GM18508 (cell line): ENCODE measurements at regions not wholly inside any gene's neighbourhood (a gene's known extent, or its start where the extent isn't known, plus 50 kb on each side); places are given as distances from the start of the nearest gene placed in this dataset.
A peak's percentile ranks its signal among the peaks of the same experiment; 100 is the strongest.

ENCODE experiments used
- ATAC-seq: cut with Tn5 transposase; IDR thresholded peaks from one replicate; pipeline ENCODE4 v1.9.1; 2021; ENCODE audit warnings: moderate number of reproducible peaks; ENCODE audit not compliant: insufficient read depth, unreplicated experiment

DNA sequence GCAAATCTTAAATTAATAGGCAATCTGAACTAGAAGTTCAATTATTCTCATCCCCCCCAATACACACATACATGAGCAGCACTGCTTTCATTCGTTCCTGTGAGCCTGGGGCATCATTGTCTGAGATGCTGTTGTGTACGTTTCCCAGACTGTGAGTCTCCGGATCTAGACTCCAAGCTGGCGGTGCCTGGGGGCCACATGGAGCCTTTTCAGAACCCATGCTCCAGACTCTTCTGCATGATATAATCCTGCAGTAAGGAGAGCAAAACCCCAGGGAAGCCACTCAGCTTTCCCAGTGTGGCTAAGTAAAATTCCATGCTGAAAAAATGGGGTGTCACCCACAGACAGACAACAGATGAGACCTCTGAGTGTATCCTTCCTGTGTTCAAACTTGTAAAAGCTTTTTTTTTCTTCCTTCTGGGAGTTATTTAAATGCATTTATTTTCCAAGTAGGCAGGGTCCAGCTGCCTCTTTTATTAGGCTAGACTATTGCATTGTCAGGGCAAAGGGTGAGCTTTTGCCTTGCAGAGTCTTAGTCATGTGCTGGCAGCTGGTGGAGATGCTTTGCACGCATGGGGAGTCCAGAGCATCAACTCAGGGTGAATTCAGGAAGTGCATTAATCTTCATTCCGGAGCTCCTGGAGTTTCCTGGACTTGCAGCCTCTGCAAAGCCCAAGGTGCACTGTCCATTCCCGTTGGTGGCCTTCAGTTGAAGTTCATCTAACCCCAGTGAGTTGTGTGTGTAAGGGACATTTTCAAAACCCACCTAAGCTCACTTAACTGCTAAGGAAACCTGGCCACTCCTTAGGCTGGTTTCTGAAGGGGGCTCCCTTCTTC lies 185.7 kb upstream of the ADO start:
- no peak for ATAC-seq

DNA sequence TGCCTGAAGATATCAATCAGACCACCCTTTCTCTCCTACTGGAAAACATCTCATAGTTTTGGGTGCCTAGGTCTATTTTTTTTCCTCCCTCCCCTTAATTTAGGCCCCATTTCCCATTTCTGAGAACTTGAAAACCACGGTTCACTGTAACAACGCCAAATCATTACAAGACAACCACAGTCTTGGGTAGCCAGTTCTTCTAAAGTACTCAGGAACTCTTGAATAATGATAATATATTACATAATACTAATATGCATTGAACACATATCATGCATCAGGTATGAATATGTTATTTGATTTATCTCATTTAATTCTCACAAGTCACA lies 185.1 kb upstream of the ADO start:
- ATAC-seq: no peak

DNA sequence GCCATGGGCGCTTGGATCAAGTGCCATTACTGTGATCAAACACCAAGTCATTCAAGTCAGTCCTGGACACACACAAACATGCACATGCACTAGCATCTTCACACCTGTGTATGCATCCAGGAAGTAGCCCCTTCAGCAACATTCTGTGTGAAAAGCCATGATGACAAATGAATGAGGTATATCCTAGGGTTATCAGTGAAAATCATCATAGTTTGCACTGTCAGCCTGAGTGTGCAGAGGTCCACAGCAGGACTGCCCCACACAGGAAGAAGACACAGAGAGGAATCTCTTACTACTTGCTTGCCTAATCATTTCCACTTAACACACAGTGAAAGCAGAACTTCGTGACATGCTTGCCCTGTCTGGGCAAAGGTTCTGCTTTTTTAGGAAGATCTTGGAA lies 184.0 kb upstream of the ADO start:
- ATAC-seq: no peak

DNA sequence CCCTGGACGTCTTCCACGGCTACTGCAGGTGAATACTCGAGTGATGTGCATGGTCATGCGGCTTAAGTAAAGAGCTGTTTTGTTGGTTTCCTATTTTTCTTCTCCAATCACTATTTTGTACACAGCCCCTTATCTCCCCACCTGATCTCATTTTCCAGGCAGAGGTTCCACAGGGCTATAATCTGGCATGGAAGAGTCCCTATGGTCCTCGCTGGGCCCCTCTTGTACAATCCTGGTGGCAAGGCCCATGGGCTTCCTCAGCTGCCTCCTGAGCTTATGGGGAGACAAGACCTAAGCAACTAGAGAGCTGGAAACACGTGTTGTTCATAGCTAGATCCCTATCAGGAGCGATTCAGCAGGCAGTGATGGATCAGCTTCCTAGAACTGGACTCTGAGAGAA lies 181.3 kb upstream of the ADO start:
- ATAC-seq: no peak

DNA sequence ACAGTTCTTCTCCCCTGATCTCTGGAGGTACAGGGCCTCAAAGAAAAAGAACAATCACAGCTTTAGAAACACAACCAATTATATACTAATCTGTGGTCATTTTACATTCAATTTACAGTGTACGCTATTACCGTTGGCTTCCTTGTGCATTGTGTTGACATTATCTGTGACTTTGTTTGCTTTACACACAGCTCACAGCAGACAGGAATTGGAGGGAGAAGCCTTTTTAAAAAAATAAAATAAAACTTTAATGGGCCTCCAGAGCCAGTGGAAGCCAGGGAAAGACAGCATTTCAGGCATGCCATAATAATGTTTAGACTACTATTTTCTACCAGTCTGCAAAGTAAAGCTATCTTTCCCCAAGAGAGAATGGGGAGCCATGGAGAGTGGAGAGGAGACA lies 179.0 kb upstream of the ADO start:
- no peak for ATAC-seq

DNA sequence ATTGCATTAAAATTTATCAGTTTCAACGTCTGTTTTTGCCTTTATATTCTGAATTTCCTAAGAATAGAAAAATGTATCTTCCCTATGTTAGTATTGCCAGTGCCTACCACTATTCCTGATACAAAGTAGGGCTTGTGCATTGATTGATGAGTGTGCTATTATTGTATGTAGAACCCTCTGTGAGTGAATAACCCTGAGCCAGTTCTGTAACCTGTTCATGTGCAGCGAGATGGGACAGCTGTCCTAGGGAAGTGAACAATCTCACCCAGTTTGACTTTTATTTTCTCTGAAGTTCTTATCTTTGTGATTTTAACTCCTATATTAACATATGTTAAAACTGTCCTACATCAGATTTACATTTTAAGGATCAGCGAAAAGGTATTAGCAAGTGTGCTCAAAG lies 178.4 kb upstream of the ADO start:
- ATAC-seq: no peak

DNA sequence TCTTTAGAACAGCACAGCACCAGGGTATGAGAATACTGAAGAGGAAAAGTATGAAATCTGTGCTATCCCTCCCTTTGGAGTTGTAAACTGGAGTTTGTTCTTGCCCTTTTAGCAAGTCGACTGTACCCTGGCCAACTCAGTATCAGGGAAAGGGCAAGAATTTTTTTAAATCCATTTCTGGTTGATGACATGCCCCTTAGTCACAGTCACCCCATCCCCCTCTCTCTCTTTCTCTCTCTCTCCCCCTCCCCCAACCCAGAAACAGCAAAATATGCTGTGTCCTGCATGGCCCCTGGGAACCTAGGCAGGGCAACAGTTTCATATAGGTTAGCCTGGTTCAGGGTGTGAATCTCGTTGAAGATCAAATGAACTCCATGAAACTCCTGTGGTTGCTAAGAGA lies 177.7 kb upstream of the ADO start:
- ATAC-seq: no peak

DNA sequence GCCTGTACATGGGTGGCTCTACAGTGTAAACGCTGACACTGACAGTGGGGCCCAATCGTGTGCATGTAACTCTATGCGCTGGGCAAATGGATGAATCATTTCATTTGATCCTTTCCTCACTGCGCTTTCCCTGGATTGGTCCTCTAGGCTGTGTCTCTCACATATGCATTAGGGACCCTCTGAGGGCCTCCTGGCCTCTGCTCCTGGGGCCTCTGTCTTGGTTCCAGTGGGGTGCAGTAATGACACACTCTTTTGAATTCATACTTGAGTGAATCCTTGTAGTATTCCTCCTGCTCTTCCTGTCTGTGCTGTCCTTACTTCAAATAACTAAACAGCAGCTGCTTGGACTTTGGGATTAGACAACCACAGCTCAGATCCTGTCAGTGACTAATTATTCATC lies 176.5 kb upstream of the ADO start:
- no peak for ATAC-seq

DNA sequence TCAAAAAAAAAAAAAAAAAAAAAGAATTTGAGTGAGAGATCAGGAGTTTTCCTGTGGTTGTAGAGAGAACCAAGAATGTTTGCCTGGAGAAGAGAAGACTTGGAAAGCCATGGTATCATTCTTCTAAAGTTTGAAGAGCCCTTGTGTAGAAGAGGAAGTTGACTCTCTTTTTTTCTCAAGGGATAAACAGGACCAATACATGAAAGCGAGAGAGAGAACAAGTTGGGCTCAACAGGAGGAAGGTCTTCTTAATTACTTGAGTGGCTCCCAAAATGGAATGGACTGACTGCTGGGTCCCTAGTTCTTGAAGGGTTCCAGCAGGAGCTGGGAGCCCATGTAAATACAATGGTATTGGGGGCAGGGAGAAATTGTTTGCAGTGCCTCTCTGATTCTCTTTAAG lies 173.3 kb upstream of the ADO start:
- ATAC-seq: no peak

DNA sequence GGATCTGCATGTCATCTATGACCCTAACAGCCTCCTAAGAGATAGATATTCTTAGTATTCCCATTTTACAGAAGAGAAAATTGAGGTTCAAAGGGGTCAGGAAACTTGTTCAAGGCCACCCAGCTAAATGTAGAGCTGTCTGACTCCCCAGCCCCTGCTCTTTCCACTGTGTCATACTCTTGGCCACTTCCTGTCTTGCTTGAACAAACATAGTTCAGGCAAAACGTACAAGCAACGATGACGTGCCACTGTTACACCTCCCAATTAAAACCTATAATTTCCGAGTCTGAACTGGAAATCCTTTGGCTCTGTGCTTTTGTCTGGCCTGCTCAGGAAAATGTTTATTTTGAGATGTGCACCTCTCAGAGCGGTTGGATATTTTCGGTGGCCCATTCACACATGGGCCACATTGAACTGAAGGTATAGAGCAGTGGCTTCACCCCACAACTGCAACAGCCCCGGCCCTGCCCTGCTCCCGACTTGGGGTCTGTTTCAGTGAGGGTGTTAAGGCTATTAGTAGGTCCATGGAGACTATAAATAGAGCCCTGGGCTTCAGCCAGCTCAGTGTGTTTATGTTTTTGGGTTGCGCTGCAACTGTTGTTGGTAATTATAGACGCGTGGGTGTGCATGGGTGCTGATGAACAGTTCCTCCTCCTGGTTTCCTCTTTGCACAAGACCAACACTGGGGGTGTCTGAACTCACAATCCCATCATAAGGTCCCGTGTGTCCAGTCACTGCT lies 172.3 kb upstream of the ADO start:
- ATAC-seq: peak; percentile 44

DNA sequence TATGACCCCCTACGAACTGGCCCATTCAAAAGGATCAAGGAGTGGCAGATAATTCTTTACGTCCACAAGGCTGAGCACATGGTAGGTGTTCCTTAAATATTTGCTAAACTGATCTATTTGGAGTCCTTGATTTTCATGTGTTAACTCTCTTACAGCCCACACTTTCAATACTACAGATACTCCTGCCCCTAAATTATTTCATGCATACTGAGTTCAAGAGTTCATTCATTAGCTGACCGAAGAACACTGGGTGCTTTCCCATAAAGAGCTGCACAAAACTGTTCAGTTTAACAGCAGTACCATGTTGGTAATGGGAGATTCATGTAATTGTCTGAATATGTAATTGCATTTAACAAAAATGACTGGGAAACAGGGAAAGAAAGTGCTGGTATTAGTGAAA lies 170.5 kb upstream of the ADO start:
- ATAC-seq: no peak

DNA sequence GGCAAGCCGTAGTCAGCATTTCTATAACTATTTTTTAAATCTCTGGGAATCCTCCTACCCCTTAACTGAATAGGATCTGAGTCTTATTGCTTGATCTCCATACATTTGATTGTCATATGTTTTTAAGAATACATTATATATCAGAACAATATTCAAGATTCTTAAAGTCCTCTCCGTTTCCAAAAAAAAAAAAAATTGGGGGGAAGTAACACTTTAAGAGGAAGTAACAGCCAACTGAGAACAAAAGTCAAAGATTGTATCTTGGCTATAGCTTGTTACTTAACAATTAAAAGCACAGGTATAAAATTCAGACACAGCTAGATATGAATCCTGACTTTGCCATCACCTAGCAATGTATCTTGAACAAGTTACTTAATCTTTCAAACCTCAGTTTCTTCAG lies 169.9 kb upstream of the ADO start:
- ATAC-seq: no peak

DNA sequence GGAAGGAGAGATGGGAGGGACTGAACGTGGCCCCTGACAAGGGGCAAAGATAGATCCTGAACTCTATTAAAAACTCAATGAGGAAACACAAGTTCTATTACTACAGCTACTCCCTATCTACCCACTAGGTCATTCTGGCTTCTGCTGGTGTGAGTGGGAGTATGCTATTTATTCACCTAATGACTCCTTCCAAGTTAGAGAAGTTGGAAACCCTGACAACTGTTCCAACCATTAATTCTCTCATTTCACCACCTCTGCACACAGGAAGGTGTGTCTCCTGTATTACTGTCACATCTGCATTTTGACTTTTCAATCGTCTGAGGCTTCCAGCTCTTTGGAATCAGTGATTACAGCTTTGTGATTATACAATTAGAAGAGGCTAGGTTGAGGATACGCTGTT lies 169.4 kb upstream of the ADO start:
- ATAC-seq: no peak

DNA sequence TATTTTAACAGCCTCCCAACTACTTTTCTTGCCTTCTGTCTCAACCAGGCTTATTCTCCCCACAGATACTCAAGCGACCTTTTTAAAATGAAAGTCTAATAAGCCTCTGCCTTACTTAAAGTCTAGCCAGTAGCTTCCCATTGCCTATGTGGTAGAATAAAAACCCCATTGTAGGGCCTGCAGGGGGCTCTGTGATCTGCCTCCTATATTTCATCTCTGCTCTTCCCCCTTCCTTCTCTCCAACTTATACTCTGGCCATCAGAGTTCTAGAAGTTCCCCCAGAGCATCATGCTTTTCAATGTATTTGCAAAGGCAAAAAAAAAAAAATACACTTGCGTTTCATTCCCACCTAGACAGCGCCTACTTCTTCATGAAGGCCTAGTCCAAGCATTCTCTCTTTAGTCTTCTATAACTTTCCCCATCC lies 167.7 kb upstream of the ADO start:
- no peak for ATAC-seq

DNA sequence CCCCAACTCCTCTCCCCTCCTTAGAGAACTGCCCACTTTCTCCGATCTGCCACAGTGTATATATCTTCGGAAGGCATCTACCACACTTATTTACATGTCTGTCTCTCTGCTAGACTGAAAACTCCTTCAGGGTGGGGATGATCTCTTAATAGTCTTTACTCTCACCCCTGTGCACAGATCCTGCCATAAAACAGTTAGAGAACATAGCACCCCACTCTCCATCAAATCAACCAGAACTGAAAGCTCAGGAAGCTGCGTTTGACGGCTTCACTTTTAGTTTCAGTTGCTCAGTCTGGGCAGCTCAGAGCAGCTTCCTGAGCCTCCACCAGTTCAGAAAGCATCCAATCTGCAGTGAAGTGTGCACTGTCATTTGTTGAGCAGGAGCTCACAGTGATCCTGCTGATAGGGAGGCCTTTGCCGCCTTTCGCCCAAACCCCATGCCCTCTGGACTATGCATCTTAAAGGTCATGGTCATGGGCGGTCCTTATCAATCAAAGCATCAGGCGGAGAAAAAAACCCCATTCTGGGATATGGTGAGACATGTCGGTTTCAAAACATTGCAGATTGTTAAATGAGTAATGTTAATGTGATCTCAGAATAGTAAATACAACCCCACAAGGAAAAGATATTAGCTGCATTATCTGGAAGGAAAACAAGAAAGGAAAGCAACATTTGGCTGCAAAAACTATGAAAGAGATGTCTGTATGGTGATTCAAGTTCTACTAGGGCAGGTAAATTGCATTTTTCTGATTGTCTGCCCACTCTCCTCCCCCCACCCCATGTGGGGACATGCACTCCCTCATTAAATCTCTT lies 167.1 kb upstream of the ADO start:
- ATAC-seq: peak; percentile 40

DNA sequence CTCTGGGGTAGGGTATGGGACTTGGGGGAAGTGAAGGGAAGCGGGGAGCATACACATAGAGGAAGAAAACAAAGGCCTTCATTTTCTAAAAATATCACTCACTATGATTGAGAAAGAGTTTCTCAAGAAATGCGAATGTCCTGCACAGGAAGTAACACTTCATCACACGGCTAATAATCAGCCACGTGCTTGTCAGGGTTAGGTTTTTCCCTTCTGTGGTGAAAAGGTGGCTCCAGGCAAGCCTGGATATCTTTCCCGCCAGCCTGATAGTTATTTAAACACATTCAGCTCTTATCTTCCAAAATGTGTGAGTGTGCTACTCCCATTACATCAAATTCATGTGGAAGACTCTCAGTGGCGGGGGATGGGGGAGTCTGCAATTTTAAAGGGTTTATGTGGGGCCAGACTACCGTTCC lies 166.4 kb upstream of the ADO start:
- ATAC-seq: no peak

DNA sequence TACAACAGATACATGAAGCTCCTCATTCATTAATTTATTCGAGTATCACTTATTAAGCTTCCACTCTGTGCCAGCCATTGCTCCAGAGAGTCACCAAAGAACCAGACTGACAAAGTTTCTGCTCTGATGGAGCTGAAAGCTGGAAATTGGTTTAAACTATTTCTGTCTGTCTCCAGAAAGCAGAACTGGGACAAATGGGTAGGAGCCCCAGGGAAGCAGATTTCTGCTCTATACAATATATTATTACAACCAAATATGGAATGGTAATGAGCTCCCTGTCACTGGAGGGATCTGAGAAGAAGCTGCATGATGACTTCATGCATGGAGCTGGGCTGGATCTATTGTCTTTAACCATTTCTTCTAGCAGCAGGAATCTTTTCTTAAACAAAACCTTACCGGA lies 165.4 kb upstream of the ADO start:
- ATAC-seq: no peak

DNA sequence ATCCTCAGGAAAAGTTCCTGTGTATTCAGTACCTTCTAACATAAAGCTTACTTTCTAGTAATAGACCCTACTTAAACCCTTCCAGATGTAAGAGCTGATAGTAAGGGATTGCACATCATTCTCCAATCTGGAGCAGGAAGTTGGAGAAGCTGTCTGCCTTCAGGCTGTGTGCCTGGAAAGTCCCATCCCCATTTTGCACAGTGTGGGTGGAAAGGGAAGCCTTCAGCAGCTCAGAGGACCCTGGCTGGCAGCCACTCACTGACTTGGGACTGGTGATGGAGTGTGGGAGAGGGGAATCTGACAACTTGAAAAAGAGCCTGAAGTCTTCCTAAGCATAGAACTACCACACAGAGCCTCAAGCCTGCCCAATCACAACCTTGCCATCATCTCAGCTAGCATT lies 164.1 kb upstream of the ADO start:
- ATAC-seq: no peak

DNA sequence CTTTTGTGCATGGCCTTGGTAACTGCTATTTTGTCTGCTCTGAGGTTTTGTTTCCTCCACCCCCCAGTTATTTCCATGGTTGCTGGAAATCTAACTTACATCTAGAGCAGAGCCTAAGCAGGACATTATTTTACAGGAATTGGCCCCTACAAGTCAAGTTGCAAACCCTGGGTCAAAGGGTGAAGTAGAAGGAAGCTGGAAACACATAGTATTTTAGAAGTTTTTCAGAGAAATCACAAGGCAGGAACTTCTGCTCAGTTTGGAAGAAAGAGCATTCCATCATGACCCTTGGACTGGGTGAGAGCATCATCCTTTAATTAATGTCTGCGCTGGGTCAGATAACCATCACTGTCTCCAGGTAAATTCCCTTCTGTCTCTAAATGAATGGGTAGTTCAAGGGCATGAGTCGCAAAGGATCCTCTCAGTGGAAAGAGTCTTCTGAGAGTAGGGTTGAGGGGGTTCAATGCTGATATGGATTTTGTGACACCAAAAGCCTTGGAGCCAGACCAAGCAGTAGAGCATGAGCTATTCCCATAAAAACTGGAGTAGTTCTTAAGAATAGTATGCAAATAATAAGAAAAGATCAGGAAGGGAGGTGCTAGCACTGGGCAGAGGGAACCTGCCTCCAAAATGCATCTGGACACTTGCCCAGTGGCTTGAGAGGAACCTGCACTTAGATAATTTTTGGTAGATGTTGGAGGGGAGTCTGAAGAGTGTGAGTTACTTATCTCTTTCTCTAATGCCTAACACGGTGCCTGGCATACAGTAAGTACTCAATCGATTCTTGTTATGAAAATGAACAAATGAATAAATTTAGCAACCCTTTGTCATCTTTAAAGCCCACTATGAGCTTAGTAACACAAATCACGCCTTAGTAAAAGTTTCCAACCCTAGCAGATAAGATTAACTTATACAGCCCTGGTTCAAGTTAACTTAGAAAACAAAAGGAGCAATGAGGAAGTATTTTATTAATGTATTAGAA lies 160.6 kb upstream of the ADO start:
- no peak for ATAC-seq
